GM12878 (cell line): ENCODE measurements at regions not wholly inside any gene's neighbourhood (a gene's known extent, or its start where the extent isn't known, plus 50 kb on each side); places are given as distances from the start of the nearest gene placed in this dataset.

Experiments used
- ATAC-seq: fragments of 200-7000 bp; cut with Tn5 transposase; 3 replicates; pipeline ENCODE4 v1.9.1; 2020; ENCODE audit warnings: mild to moderate bottlenecking, moderate library complexity
- BruUV-seq: library from RNA; stranded (reverse); fragments of 400-500 nt; replicated peaks from 2 replicates; lab custom pipeline; 2021; lab: Mats Ljungman, UMichigan
- CTCF ChIA-PET: fragments of 300-600 bp; sonication (Branson Sonifier 250); formaldehyde crosslinking; extraction: SDS; loops from one replicate; lab custom pipeline; 2021; ENCODE audit warnings: inconsistent platforms; lab: Yijun Ruan, JAX
- POLR2A ChIA-PET: fragments of 350-600 bp; formaldehyde crosslinking; extraction: SDS; loops from one replicate; lab custom pipeline; 2021; ENCODE audit warnings: inconsistent platforms; lab: Charles Lee
- RAD21 ChIA-PET: fragments of 300-600 bp; sonication (Branson Sonifier 250); formaldehyde crosslinking; loops from one replicate; lab custom pipeline; 2023; ENCODE audit warnings: antibody characterized with exemption; ENCODE audit not compliant: unreplicated experiment; lab: Charles Lee
- SMC1A ChIA-PET: fragments of 300-600 bp; sonication (Branson Sonifier 250); formaldehyde crosslinking; loops from one replicate; lab custom pipeline; 2023; ENCODE audit not compliant: unreplicated experiment, uncharacterized antibody; lab: Charles Lee
- DNase-seq: peaks from one replicate; pipeline ENCODE4 v3.0.0-alpha.2; 2011; ENCODE audit warnings: low read depth, low spot score
- FAIRE-seq: peaks from 3 replicates; lab custom pipeline; 2011; peaks lifted over from hg19 to GRCh38; lab: Jason Lieb, UNC
- H2AFZ ChIP-seq: 2 replicates; pipeline ENCODE4 v1.6.0; 2011; ENCODE audit warnings: low read depth, low read length, control low read depth; ENCODE audit not compliant: control insufficient read depth
- H3K27ac ChIP-seq: 2 replicates; pipeline ENCODE4 v1.5.1; 2011; ENCODE audit warnings: control low read depth; ENCODE audit not compliant: control insufficient read depth, insufficient read depth
- H3K27me3 ChIP-seq, 2 experiments: replicated peaks in 1 of 2; 2 replicates each; pipeline versions ENCODE4 v1.6.0 to v1.6.1; 2011; ENCODE audit warnings: low read length in 1 of 2; ENCODE audit not compliant: control insufficient read depth in 2 of 2, insufficient read depth in 2 of 2
- H3K36me3 ChIP-seq, 2 experiments: 2 replicates each; pipeline ENCODE4 v1.5.1; 2011; ENCODE audit warnings: low read length in 1 of 2; ENCODE audit not compliant: control insufficient read depth in 2 of 2, insufficient read depth in 2 of 2
- H3K4me1 ChIP-seq: 2 replicates; pipeline ENCODE4 v1.6.1; 2011; ENCODE audit warnings: mild to moderate bottlenecking, low read length, moderate library complexity, mixed read lengths; ENCODE audit not compliant: control insufficient read depth, insufficient read depth
- H3K4me2 ChIP-seq: 2 replicates; pipeline ENCODE4 v1.6.0; 2011; ENCODE audit warnings: control low read depth; ENCODE audit not compliant: control insufficient read depth, insufficient read depth
- H3K4me3 ChIP-seq: fragments of 200-600 bp; sonication (generic); 2 replicates; pipeline ENCODE4 v1.5.1; 2016
- H3K79me2 ChIP-seq: 2 replicates; pipeline ENCODE4 v1.6.0; 2011; ENCODE audit warnings: low read length; ENCODE audit not compliant: control insufficient read depth, insufficient read depth
- H3K9ac ChIP-seq: 2 replicates; pipeline ENCODE4 v1.8.0; 2011; ENCODE audit warnings: low read length, control low read depth, mixed read lengths; ENCODE audit not compliant: control insufficient read depth, insufficient read depth
- H3K9me3 ChIP-seq: replicated peaks from 3 replicates; pipeline ENCODE4 v1.5.1; 2011; ENCODE audit warnings: mild to moderate bottlenecking, low read length; ENCODE audit not compliant: control insufficient read depth, insufficient read depth
- H4K20me1 ChIP-seq: 2 replicates; pipeline ENCODE4 v1.6.0; 2011; ENCODE audit not compliant: control insufficient read depth, insufficient read depth
- BRCA1 ChIP-seq: IDR thresholded peaks from 2 replicates; pipeline ENCODE4 v1.6.1; 2011; ENCODE audit warnings: low read depth, low read length, improper control_type of control experiment
- CREB1 ChIP-seq: IDR thresholded peaks from 2 replicates; pipeline ENCODE4 v1.6.1; 2012; ENCODE audit warnings: low read depth, mild to moderate bottlenecking, inconsistent platforms
- FOXM1 ChIP-seq: IDR thresholded peaks from 2 replicates; pipeline ENCODE4 v1.6.1; 2012; ENCODE audit warnings: low read depth, mild to moderate bottlenecking, inconsistent platforms, low read length, moderate library complexity
- HCFC1 ChIP-seq: fragments of 150-350 bp; IDR thresholded peaks from 2 replicates; pipeline ENCODE4 v1.6.1; 2014; ENCODE audit warnings: low read length
- LARP7 ChIP-seq: fragments of 450-650 bp; IDR thresholded peaks from 2 replicates; pipeline ENCODE4 v1.6.1; 2017; ENCODE audit warnings: mild to moderate bottlenecking
- NFYA ChIP-seq: IDR thresholded peaks from 2 replicates; pipeline ENCODE4 v1.6.1; 2011; ENCODE audit warnings: low read depth, mild to moderate bottlenecking, low read length, improper control_type of control experiment, borderline replicate concordance
- PAX8 ChIP-seq: fragments of 450-650 bp; IDR thresholded peaks from 2 replicates; pipeline ENCODE4 v1.6.1; 2017; ENCODE audit warnings: mild to moderate bottlenecking, moderate library complexity
- TCF12 ChIP-seq: IDR thresholded peaks from 2 replicates; pipeline ENCODE4 v1.6.1; 2011; ENCODE audit warnings: low read depth, mild to moderate bottlenecking, low read length
- ZBED1 ChIP-seq: IDR thresholded peaks from 2 replicates; pipeline ENCODE4 v1.6.1; 2016; ENCODE audit warnings: borderline replicate concordance
- WGBS: methylation state at CpG from one replicate; pipeline ENCODE4 v1.1.6; 2016; ENCODE audit warnings: low lambda C conversion rate; ENCODE audit not compliant: insufficient replicate concordance, insufficient coverage; ENCODE audit errors: missing lambda C conversion rate; 5-methylcytosine and 5-hydroxymethylcytosine counted together
- in situ Hi-C: fragments of 300-500 bp; cut with MboI; formaldehyde crosslinking; loops from 9 replicates; pipeline ENCODE4 v1.14.3; 2018; ENCODE audit warnings: mixed read lengths
- intact Hi-C: fragments of 100-400 bp; cut with micrococcal nuclease; formaldehyde crosslinking; loops from one replicate; pipeline ENCODE4 v1.14.2; 2022; ENCODE audit not compliant: unreplicated experiment
- TF ChIP-seq, protein P1 (sequence below): fragments of 450-650 bp; conservative IDR thresholded peaks from 2 replicates; pipeline ENCODE4 v1.6.1; 2017; ENCODE audit warnings: mild to moderate bottlenecking, moderate library complexity
- TF ChIP-seq, protein P2 (sequence below): IDR thresholded peaks from 2 replicates; pipeline ENCODE4 v1.6.1; 2011; ENCODE audit warnings: low read depth, low read length, improper control_type of control experiment, borderline replicate concordance
- TF ChIP-seq, protein P3 (sequence below): fragments of 450-650 bp; IDR thresholded peaks from 2 replicates; pipeline ENCODE4 v1.6.1; 2017; ENCODE audit warnings: mild to moderate bottlenecking, moderate library complexity

DNA sequence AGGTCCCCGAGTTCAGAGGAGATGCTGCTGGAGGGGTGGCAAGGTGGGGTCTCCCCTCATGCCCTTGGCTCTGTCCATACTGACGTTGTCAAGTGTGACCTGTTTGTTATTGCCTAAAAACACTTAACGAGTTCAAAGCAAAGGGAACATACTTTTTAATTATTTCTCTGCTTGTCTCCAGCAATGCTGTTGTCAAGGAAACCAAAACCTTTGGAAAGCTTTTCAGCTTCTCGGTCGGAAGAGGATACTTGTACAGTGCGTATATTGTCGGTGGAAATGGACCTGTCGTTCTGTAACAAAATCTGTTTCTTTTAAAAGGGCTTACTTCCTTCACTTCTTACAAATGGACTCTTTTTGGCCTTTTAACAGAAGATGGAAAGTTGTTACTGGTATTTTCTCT is 73.9 kb downstream of the SLC25A47 start:
- H3K27ac ChIP-seq: no peak overlapping the region
- in situ Hi-C loops (no loop called here), intact Hi-C loops (no loop called here)
- no peaks in the 10 kb centered on the region for H4K20me1 ChIP-seq
- no peak overlapping the region for H3K4me2 ChIP-seq
- ChIA-PET POLR2A (no interaction called here), RAD21 (interaction anchor here (0.6 to 1.7 kb wide), 2 partner anchors 11 to 94 kb away, joined by 3 to 4 read pairs; no protein-coding TSS in a partner anchor), SMC1A (interaction anchor here (0.6 kb wide), 1 partner anchor 97 kb away, joined by 3 read pairs; no protein-coding TSS in a partner anchor), CTCF (interaction anchor here (2.6 to 3.7 kb wide), 2 partner anchors 11 to 14 kb away, joined by 9 to 16 read pairs; no protein-coding TSS in a partner anchor)
- H2AFZ ChIP-seq: no peak overlapping the region
- 83% methylated on average over 8 of the region's 8 CpGs for WGBS
- no TSS peak for BruUV-seq
- DNase-seq: no peak
- no peaks in the 10 kb centered on the region; the same call in 2 of the 3 replicates for H3K9me3 ChIP-seq
- H3K79me2 ChIP-seq: no peaks in the 10 kb centered on the region
- peaks cover 2% of the 10 kb centered on the region; the same call in 1 of the 2 replicates for H3K4me1 ChIP-seq
- H3K4me3 ChIP-seq: no peak overlapping the region
- TF ChIP-seq, protein P1, sequence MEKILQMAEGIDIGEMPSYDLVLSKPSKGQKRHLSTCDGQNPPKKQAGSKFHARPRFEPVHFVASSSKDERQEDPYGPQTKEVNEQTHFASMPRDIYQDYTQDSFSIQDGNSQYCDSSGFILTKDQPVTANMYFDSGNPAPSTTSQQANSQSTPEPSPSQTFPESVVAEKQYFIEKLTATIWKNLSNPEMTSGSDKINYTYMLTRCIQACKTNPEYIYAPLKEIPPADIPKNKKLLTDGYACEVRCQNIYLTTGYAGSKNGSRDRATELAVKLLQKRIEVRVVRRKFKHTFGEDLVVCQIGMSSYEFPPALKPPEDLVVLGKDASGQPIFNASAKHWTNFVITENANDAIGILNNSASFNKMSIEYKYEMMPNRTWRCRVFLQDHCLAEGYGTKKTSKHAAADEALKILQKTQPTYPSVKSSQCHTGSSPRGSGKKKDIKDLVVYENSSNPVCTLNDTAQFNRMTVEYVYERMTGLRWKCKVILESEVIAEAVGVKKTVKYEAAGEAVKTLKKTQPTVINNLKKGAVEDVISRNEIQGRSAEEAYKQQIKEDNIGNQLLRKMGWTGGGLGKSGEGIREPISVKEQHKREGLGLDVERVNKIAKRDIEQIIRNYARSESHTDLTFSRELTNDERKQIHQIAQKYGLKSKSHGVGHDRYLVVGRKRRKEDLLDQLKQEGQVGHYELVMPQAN: no peak
- TF ChIP-seq TCF12: no peak
- no peak for TF ChIP-seq NFYA
- no peak for TF ChIP-seq FOXM1
- TF ChIP-seq BRCA1: no peak
- TF ChIP-seq, protein P2, sequence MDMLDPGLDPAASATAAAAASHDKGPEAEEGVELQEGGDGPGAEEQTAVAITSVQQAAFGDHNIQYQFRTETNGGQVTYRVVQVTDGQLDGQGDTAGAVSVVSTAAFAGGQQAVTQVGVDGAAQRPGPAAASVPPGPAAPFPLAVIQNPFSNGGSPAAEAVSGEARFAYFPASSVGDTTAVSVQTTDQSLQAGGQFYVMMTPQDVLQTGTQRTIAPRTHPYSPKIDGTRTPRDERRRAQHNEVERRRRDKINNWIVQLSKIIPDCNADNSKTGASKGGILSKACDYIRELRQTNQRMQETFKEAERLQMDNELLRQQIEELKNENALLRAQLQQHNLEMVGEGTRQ: no peak
- TF ChIP-seq PAX8: no peak
- TF ChIP-seq, protein P3, sequence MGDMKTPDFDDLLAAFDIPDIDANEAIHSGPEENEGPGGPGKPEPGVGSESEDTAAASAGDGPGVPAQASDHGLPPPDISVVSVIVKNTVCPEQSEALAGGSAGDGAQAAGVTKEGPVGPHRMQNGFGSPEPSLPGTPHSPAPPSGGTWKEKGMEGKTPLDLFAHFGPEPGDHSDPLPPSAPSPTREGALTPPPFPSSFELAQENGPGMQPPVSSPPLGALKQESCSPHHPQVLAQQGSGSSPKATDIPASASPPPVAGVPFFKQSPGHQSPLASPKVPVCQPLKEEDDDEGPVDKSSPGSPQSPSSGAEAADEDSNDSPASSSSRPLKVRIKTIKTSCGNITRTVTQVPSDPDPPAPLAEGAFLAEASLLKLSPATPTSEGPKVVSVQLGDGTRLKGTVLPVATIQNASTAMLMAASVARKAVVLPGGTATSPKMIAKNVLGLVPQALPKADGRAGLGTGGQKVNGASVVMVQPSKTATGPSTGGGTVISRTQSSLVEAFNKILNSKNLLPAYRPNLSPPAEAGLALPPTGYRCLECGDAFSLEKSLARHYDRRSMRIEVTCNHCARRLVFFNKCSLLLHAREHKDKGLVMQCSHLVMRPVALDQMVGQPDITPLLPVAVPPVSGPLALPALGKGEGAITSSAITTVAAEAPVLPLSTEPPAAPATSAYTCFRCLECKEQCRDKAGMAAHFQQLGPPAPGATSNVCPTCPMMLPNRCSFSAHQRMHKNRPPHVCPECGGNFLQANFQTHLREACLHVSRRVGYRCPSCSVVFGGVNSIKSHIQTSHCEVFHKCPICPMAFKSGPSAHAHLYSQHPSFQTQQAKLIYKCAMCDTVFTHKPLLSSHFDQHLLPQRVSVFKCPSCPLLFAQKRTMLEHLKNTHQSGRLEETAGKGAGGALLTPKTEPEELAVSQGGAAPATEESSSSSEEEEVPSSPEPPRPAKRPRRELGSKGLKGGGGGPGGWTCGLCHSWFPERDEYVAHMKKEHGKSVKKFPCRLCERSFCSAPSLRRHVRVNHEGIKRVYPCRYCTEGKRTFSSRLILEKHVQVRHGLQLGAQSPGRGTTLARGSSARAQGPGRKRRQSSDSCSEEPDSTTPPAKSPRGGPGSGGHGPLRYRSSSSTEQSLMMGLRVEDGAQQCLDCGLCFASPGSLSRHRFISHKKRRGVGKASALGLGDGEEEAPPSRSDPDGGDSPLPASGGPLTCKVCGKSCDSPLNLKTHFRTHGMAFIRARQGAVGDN: no peak
- TF ChIP-seq HCFC1: no peak
- TF ChIP-seq ZBED1: no peak
- TF ChIP-seq CREB1: no peak
- TF ChIP-seq LARP7: no peak
- no peaks in the 10 kb centered on the region for H3K27me3 ChIP-seq
- no peaks in the 10 kb centered on the region for H3K36me3 ChIP-seq
- ATAC-seq: no peak
- no peak for FAIRE-seq
- H3K9ac ChIP-seq: no peak overlapping the region
